ENCODE measurements at regions not wholly inside any gene's neighbourhood (a gene's known extent, or its start where the extent isn't known, plus 50 kb on each side); places are given as distances from the start of the nearest gene placed in this dataset.

- no peak for TF ChIP-seq CTCF (IDR thresholded peaks at IDR 0.05 in 8 of 11, conservative IDR thresholded peaks at IDR 0.05 in 3 of 11)
- no peak for TF ChIP-seq POLR2AphosphoS5 (IDR thresholded peaks at IDR 0.05)
- TF ChIP-seq POLR2A (IDR thresholded peaks at IDR 0.05) = no peak
Observed at GRCh38 chr5:77944757-77945340, 168.7 kb upstream of the TBCA start.

Measured in spleen (tissue), 7 donors.